HEK293 (cell line): ENCODE measurements at regions not wholly inside any gene's neighbourhood (a gene's known extent, or its start where the extent isn't known, plus 50 kb on each side); places are given as distances from the start of the nearest gene placed in this dataset.

Experiments
- CTCF ChIA-PET: fragments of 350-600 bp; formaldehyde crosslinking; extraction: SDS; loops from one replicate; lab custom pipeline; 2021; ENCODE audit warnings: antibody characterized with exemption; lab: Yijun Ruan, JAX
- POLR2A ChIA-PET: fragments of 300-600 bp; formaldehyde crosslinking; extraction: SDS; loops from one replicate; lab custom pipeline; 2020; ENCODE audit warnings: antibody characterized with exemption, inconsistent platforms; lab: Yijun Ruan, JAX
- H3K27ac ChIP-seq: fragments of 200-500 bp; sonication (Bioruptor generic); 2 replicates; pipeline ENCODE4 v1.5.1; 2014; ENCODE audit warnings: low read depth, low read length, control low read depth, inconsistent platforms; ENCODE audit errors: extremely low read depth
- H3K36me3 ChIP-seq, 2 experiments: fragments of 200-500 bp in 1 of 2; sonication (Bioruptor generic) in 1 of 2; 1 replicate in 1 of 2; 2 replicates in 1 of 2; pipeline ENCODE4 v1.5.1; 2014 to 2017; ENCODE audit warnings: inconsistent platforms in 2 of 2, low read length in 2 of 2; ENCODE audit not compliant: control insufficient read depth in 2 of 2, insufficient read depth in 1 of 2
- H3K4me1 ChIP-seq: fragments of 200-500 bp; sonication (Bioruptor generic); 2 replicates; pipeline ENCODE4 v1.5.1; 2014; ENCODE audit warnings: mild to moderate bottlenecking, low read length, inconsistent platforms; ENCODE audit not compliant: control insufficient read depth, insufficient read depth
- H3K4me3 ChIP-seq: 2 replicates; pipeline ENCODE4 v1.5.1; 2011; ENCODE audit warnings: low read depth, mild to moderate bottlenecking, control low read depth, low read length, moderate library complexity
- H3K9me3 ChIP-seq: fragments of 200-500 bp; sonication (Bioruptor generic); 2 replicates; pipeline ENCODE4 v1.5.1; 2014; ENCODE audit warnings: low read depth, low read length, inconsistent platforms; ENCODE audit not compliant: control insufficient read depth, insufficient read depth
- EGR2 ChIP-seq: fragments of 450-650 bp; formaldehyde crosslinking; IDR thresholded peaks from 2 replicates; pipeline ENCODE4 v1.5.1; 2016; ENCODE audit warnings: low read depth, missing biosample characterization, missing genetic modification characterization
- KLF8 ChIP-seq: fragments of 450-650 bp; formaldehyde crosslinking; IDR thresholded peaks from 2 replicates; pipeline ENCODE4 v1.5.1; 2016; ENCODE audit warnings: missing biosample characterization, missing genetic modification characterization
- MYNN ChIP-seq: fragments of 450-650 bp; formaldehyde crosslinking; IDR thresholded peaks from 2 replicates; pipeline ENCODE4 v1.5.1; 2016; ENCODE audit warnings: missing biosample characterization, missing genetic modification characterization, borderline replicate concordance
- PRDM1 ChIP-seq: fragments of 450-650 bp; formaldehyde crosslinking; IDR thresholded peaks from 2 replicates; pipeline ENCODE4; 2016; ENCODE audit warnings: missing biosample characterization, missing genetic modification characterization
- SCRT1 ChIP-seq: fragments of 450-650 bp; formaldehyde crosslinking; IDR thresholded peaks from 2 replicates; pipeline ENCODE4 v1.5.1; 2016; ENCODE audit warnings: missing biosample characterization, missing genetic modification characterization, borderline replicate concordance
- SCRT2 ChIP-seq: fragments of 450-650 bp; formaldehyde crosslinking; IDR thresholded peaks from 2 replicates; pipeline ENCODE4 v1.5.1; 2016; ENCODE audit warnings: missing biosample characterization, missing genetic modification characterization
- TSHZ1 ChIP-seq: fragments of 450-650 bp; formaldehyde crosslinking; IDR thresholded peaks from 2 replicates; pipeline ENCODE4 v1.5.1; 2016; ENCODE audit warnings: missing biosample characterization, missing genetic modification characterization, borderline replicate concordance
- ZBTB1 ChIP-seq: fragments of 450-650 bp; formaldehyde crosslinking; IDR thresholded peaks from 2 replicates; pipeline ENCODE4 v1.5.1; 2016; ENCODE audit warnings: missing biosample characterization, missing genetic modification characterization
- ZBTB21 ChIP-seq: fragments of 450-650 bp; formaldehyde crosslinking; IDR thresholded peaks from 2 replicates; pipeline ENCODE4 v1.5.1; 2017; ENCODE audit warnings: missing biosample characterization, missing genetic modification characterization
- ZNF10 ChIP-seq: fragments of 450-650 bp; formaldehyde crosslinking; IDR thresholded peaks from 2 replicates; pipeline ENCODE4 v1.5.1; 2017; ENCODE audit warnings: missing biosample characterization, missing genetic modification characterization
- ZNF146 ChIP-seq: fragments of 450-650 bp; formaldehyde crosslinking; IDR thresholded peaks from 2 replicates; pipeline ENCODE4 v1.5.1; 2016; ENCODE audit warnings: missing biosample characterization, missing genetic modification characterization
- ZNF169 ChIP-seq: fragments of 450-650 bp; formaldehyde crosslinking; IDR thresholded peaks from 2 replicates; pipeline ENCODE4 v1.5.1; 2016; ENCODE audit warnings: missing biosample characterization, missing genetic modification characterization
- ZNF248 ChIP-seq: fragments of 450-650 bp; formaldehyde crosslinking; IDR thresholded peaks from 2 replicates; pipeline ENCODE4 v1.5.1; 2017; ENCODE audit warnings: missing biosample characterization, missing genetic modification characterization
- ZNF311 ChIP-seq: fragments of 450-650 bp; formaldehyde crosslinking; IDR thresholded peaks from 2 replicates; pipeline ENCODE4 v1.5.1; 2017; ENCODE audit warnings: missing biosample characterization, missing genetic modification characterization, borderline replicate concordance
- ZNF324 ChIP-seq: fragments of 450-650 bp; formaldehyde crosslinking; IDR thresholded peaks from 2 replicates; pipeline ENCODE4 v1.5.1; 2016; ENCODE audit warnings: missing biosample characterization, missing genetic modification characterization
- ZNF37A ChIP-seq: fragments of 450-650 bp; IDR thresholded peaks from 2 replicates; pipeline ENCODE4 v1.5.1; 2018; ENCODE audit warnings: missing biosample characterization, missing genetic modification characterization
- ZNF473 ChIP-seq: fragments of 450-650 bp; formaldehyde crosslinking; IDR thresholded peaks from 2 replicates; pipeline ENCODE4 v1.5.1; 2017; ENCODE audit warnings: missing biosample characterization, missing genetic modification characterization
- ZNF501 ChIP-seq: fragments of 450-650 bp; formaldehyde crosslinking; IDR thresholded peaks from 2 replicates; pipeline ENCODE4 v1.5.1; 2016; ENCODE audit warnings: missing biosample characterization, missing genetic modification characterization
- ZNF513 ChIP-seq: fragments of 450-650 bp; IDR thresholded peaks from 2 replicates; pipeline ENCODE4 v1.5.1; 2018; ENCODE audit warnings: missing biosample characterization, missing genetic modification characterization
- ZNF548 ChIP-seq: fragments of 450-650 bp; formaldehyde crosslinking; IDR thresholded peaks from 2 replicates; pipeline ENCODE4 v1.5.1; 2016; ENCODE audit warnings: missing biosample characterization, missing genetic modification characterization
- ZNF629 ChIP-seq: fragments of 450-650 bp; formaldehyde crosslinking; IDR thresholded peaks from 2 replicates; pipeline ENCODE4 v1.5.1; 2017; ENCODE audit warnings: missing biosample characterization, missing genetic modification characterization
- ZNF658 ChIP-seq: fragments of 450-650 bp; formaldehyde crosslinking; IDR thresholded peaks from 2 replicates; pipeline ENCODE4; 2016; ENCODE audit warnings: missing biosample characterization, missing genetic modification characterization
- ZNF76 ChIP-seq: fragments of 450-650 bp; formaldehyde crosslinking; IDR thresholded peaks from 2 replicates; pipeline ENCODE4; 2016; ENCODE audit warnings: low read depth, missing biosample characterization, missing genetic modification characterization, borderline replicate concordance
- ZNF776 ChIP-seq: fragments of 450-650 bp; formaldehyde crosslinking; IDR thresholded peaks from 2 replicates; pipeline ENCODE4 v1.5.0; 2017; ENCODE audit warnings: missing biosample characterization, missing genetic modification characterization, borderline replicate concordance
- TF ChIP-seq, protein P1 (sequence below): fragments of 450-650 bp; formaldehyde crosslinking; IDR thresholded peaks from 2 replicates; pipeline ENCODE4 v1.5.1; 2017; ENCODE audit warnings: missing biosample characterization, missing genetic modification characterization
- TF ChIP-seq, protein P2 (sequence below): fragments of 450-650 bp; formaldehyde crosslinking; conservative IDR thresholded peaks from 2 replicates; pipeline ENCODE4 v1.5.1; 2016; ENCODE audit warnings: low read depth, missing biosample characterization, missing genetic modification characterization

DNA sequence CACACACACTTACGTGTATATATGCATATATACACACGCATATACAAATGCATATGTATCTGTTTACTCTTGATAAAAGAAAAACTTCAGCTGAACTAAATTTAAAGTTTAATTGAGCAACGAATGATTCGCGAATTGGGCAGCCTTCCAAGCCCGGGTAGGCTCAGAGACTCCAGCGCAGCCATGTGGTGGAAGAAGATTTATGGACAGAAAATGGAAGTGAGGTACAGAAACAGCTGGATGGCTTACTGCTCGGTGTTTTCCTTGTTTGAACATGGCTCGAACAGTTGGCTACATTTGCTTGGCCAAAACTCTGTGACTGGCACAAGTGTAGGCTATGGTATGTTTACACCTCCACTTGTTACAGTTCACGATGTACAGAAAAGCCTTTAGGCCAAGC lies 239.3 kb upstream of the PRDM9 start (continued):
- no peak for TF ChIP-seq ZBTB1
- no peak for TF ChIP-seq ZNF324

- Histone ChIP-seq H3K27ac (no peak overlapping the region), H3K4me3 (no peak overlapping the region), H3K4me1 (no peaks in the 10 kb centered on the region), H3K36me3 (no peaks in the 10 kb centered on the region), H3K9me3 (no peaks in the 10 kb centered on the region)
- CTCF ChIA-PET: no interaction called here
- POLR2A ChIA-PET: no interaction called here
- TF ChIP-seq ZNF76: no peak
- TF ChIP-seq MYNN (tag by site-specific recombination): no peak
- no peak for TF ChIP-seq SCRT2
- no peak for TF ChIP-seq ZNF501 (tag by site-specific recombination)
- TF ChIP-seq ZNF629 (tag by site-specific recombination): no peak
- TF ChIP-seq ZNF548 (tag by site-specific recombination): no peak
- no peak for TF ChIP-seq ZNF311
- TF ChIP-seq SCRT1 (tag by site-specific recombination): no peak
- TF ChIP-seq EGR2 (tag by site-specific recombination): no peak
- no peak for TF ChIP-seq ZNF146
- TF ChIP-seq ZNF169 (tag by site-specific recombination): no peak
- no peak for TF ChIP-seq ZNF37A (tag by site-specific recombination)
- no peak for TF ChIP-seq ZBTB21 (tag by site-specific recombination)
- no peak for TF ChIP-seq PRDM1 (tag by site-specific recombination)
- no peak for TF ChIP-seq KLF8 (tag by site-specific recombination)
Observed at GRCh38 chr5:23260621-23261020, 246.8 kb upstream of the PRDM9 start.

GRCh38 chr5:23257656-23258055 lies 249.8 kb upstream of the PRDM9 start:
- Histone ChIP-seq H3K36me3 (no peaks in the 10 kb centered on the region), H3K4me3 (no peak overlapping the region), H3K9me3 (no peaks in the 10 kb centered on the region), H3K4me1 (no peaks in the 10 kb centered on the region), H3K27ac (no peak overlapping the region)
- ChIA-PET POLR2A (no interaction called here), CTCF (no interaction called here)
- TF ChIP-seq ZNF248 (tag by site-specific recombination): no peak
- TF ChIP-seq ZNF513 (tag by site-specific recombination): no peak
- no peak for TF ChIP-seq TSHZ1 (tag by site-specific recombination)
- no peak for TF ChIP-seq ZBTB21 (tag by site-specific recombination)
- no peak for TF ChIP-seq ZNF473 (tag by site-specific recombination)
- TF ChIP-seq, protein P1, sequence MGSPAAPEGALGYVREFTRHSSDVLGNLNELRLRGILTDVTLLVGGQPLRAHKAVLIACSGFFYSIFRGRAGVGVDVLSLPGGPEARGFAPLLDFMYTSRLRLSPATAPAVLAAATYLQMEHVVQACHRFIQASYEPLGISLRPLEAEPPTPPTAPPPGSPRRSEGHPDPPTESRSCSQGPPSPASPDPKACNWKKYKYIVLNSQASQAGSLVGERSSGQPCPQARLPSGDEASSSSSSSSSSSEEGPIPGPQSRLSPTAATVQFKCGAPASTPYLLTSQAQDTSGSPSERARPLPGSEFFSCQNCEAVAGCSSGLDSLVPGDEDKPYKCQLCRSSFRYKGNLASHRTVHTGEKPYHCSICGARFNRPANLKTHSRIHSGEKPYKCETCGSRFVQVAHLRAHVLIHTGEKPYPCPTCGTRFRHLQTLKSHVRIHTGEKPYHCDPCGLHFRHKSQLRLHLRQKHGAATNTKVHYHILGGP (tag by site-specific recombination): no peak
- TF ChIP-seq ZNF776 (tag by site-specific recombination): no peak
- TF ChIP-seq, protein P2, sequence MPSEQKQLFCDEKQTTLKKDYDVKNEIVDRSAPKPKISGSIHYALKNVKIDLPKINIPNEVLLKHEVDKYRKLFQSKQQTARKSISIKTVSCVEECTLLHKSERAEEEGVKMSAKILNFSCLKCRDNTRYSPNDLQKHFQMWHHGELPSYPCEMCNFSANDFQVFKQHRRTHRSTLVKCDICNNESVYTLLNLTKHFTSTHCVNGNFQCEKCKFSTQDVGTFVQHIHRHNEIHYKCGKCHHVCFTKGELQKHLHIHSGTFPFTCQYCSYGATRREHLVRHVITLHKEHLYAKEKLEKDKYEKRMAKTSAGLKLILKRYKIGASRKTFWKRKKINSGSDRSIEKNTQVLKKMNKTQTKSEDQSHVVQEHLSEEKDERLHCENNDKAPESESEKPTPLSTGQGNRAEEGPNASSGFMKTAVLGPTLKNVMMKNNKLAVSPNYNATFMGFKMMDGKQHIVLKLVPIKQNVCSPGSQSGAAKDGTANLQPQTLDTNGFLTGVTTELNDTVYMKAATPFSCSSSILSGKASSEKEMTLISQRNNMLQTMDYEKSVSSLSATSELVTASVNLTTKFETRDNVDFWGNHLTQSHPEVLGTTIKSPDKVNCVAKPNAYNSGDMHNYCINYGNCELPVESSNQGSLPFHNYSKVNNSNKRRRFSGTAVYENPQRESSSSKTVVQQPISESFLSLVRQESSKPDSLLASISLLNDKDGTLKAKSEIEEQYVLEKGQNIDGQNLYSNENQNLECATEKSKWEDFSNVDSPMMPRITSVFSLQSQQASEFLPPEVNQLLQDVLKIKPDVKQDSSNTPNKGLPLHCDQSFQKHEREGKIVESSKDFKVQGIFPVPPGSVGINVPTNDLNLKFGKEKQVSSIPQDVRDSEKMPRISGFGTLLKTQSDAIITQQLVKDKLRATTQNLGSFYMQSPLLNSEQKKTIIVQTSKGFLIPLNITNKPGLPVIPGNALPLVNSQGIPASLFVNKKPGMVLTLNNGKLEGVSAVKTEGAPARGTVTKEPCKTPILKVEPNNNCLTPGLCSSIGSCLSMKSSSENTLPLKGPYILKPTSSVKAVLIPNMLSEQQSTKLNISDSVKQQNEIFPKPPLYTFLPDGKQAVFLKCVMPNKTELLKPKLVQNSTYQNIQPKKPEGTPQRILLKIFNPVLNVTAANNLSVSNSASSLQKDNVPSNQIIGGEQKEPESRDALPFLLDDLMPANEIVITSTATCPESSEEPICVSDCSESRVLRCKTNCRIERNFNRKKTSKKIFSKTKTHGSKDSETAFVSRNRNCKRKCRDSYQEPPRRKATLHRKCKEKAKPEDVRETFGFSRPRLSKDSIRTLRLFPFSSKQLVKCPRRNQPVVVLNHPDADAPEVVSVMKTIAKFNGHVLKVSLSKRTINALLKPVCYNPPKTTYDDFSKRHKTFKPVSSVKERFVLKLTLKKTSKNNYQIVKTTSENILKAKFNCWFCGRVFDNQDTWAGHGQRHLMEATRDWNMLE (tag by site-specific recombination): no peak
- TF ChIP-seq ZNF658 (tag by site-specific recombination): no peak
- TF ChIP-seq ZNF10 (tag by site-specific recombination): no peak
- no peak for TF ChIP-seq ZNF146
